K562 (cell line): ENCODE measurements at regions not wholly inside any gene's neighbourhood (a gene's known extent, or its start where the extent isn't known, plus 50 kb on each side); places are given as distances from the start of the nearest gene placed in this dataset.

ENCODE experiments used
- ATAC-seq: fragments of 200-7000 bp; cut with Tn5 transposase; 3 replicates; pipeline ENCODE4 v1.9.1; 2020; ENCODE audit warnings: moderate library complexity
- BruUV-seq: library from RNA; stranded (reverse); fragments of 400-500 nt; replicated peaks from 2 replicates; lab custom pipeline; 2021; lab: Mats Ljungman, UMichigan
- CTCF ChIA-PET: fragments of 300-600 bp; formaldehyde crosslinking; extraction: SDS; loops from one replicate; lab custom pipeline; 2021; ENCODE audit warnings: low intra/inter-chr PET ratio; lab: Yijun Ruan, JAX
- POLR2A ChIA-PET: fragments of 300-600, 350-650 bp; sonication (Branson Sonifier 250); formaldehyde crosslinking; extraction: SDS; loops from one replicate; lab custom pipeline; 2021; ENCODE audit warnings: antibody characterized with exemption, inconsistent platforms; lab: Yijun Ruan, JAX
- DNase-seq, 4 experiments: peaks; one replicate each; pipeline versions ENCODE4 v3.0.0 to v3.0.0-alpha.2; 2011 to 2018; ENCODE audit warnings: low spot score in 3 of 4, mixed read lengths in 3 of 4; ENCODE audit errors: extremely low read depth in 1 of 4
- FAIRE-seq: peaks from 2 replicates; lab custom pipeline; 2011; peaks lifted over from hg19 to GRCh38; lab: Jason Lieb, UNC
- H2AFZ ChIP-seq: 2 replicates; pipeline ENCODE4 v1.6.0; 2011; ENCODE audit warnings: low read depth, low read length, control low read depth, inconsistent platforms
- H3K27ac ChIP-seq: fragments of 200-600 bp; 3 replicates; pipeline ENCODE4 v1.8.0; 2011; ENCODE audit warnings: low read depth, mild to moderate bottlenecking, control low read depth, inconsistent platforms, low read length, moderate library complexity, mixed read lengths; ENCODE audit errors: extremely low read depth
- H3K27me3 ChIP-seq, 2 experiments: fragments of 300-600 bp in 1 of 2; 2 replicates in 1 of 2; 3 replicates in 1 of 2; pipeline versions ENCODE4 v1.6.0 to v1.8.0; 2011; ENCODE audit warnings: inconsistent platforms in 2 of 2, low read length in 2 of 2, mild to moderate bottlenecking in 1 of 2, mixed read lengths in 1 of 2, moderate library complexity in 1 of 2; ENCODE audit not compliant: control insufficient read depth in 2 of 2, insufficient read depth in 2 of 2
- H3K36me3 ChIP-seq: fragments of 300-600 bp; 3 replicates; pipeline ENCODE4 v1.8.0; 2011; ENCODE audit warnings: mild to moderate bottlenecking, low read length, inconsistent platforms; ENCODE audit not compliant: control insufficient read depth, insufficient read depth
- H3K4me1 ChIP-seq, 2 experiments: fragments of 200-600 bp in 1 of 2; replicated peaks in 1 of 2; 2 replicates in 1 of 2; 3 replicates in 1 of 2; pipeline versions ENCODE4 v1.5.1 to v1.8.0; 2011; ENCODE audit warnings: inconsistent platforms in 2 of 2, low read length in 2 of 2, mild to moderate bottlenecking in 1 of 2, mixed read lengths in 1 of 2, moderate library complexity in 1 of 2; ENCODE audit not compliant: control insufficient read depth in 2 of 2, insufficient read depth in 2 of 2
- H3K4me2 ChIP-seq: 2 replicates; pipeline ENCODE4 v1.6.1; 2011; ENCODE audit warnings: low read length, control low read depth, inconsistent platforms, mixed read lengths; ENCODE audit not compliant: insufficient read depth
- H3K4me3 ChIP-seq: fragments of 200-600 bp; sonication (generic), shearing (Covaris generic); 2 replicates; pipeline ENCODE4 v1.5.1; 2016; ENCODE audit warnings: control low read depth, inconsistent platforms
- H3K79me2 ChIP-seq: fragments of 200-600 bp; 3 replicates; pipeline ENCODE4 v1.8.0; 2011; ENCODE audit warnings: low read length, inconsistent platforms; ENCODE audit not compliant: control insufficient read depth, insufficient read depth
- H3K9ac ChIP-seq, 2 experiments: 2 replicates each; pipeline versions ENCODE4 v1.6.0 to v1.6.1; 2011; ENCODE audit warnings: low read depth in 2 of 2, low read length in 2 of 2, control low read depth in 1 of 2, inconsistent platforms in 1 of 2, mild to moderate bottlenecking in 1 of 2, mixed read lengths in 1 of 2; ENCODE audit not compliant: insufficient read depth in 1 of 2
- H3K9me1 ChIP-seq: one replicate; pipeline ENCODE4 v1.6.0; 2011; ENCODE audit warnings: inconsistent platforms, mild to moderate bottlenecking, low read length, moderate library complexity; ENCODE audit not compliant: control insufficient read depth, insufficient read depth
- H3K9me3 ChIP-seq: replicated peaks from 2 replicates; pipeline ENCODE4 v1.5.1; 2011; ENCODE audit warnings: low read depth, low read length, inconsistent platforms; ENCODE audit not compliant: control insufficient read depth, insufficient read depth
- H4K20me1 ChIP-seq: replicated peaks from 2 replicates; pipeline ENCODE4 v1.6.1; 2011; ENCODE audit warnings: low read length, inconsistent platforms, mixed read lengths; ENCODE audit not compliant: control insufficient read depth, insufficient read depth
- BDP1 ChIP-seq: IDR thresholded peaks from 3 replicates; pipeline ENCODE4 v1.6.1; 2011; ENCODE audit not compliant: insufficient read length, insufficient read depth
- ELF1 ChIP-seq: fragments of 200-800 bp; sonication (Bioruptor generic); IDR thresholded peaks from 2 replicates; pipeline ENCODE4 v1.6.1; 2016; ENCODE audit warnings: missing genetic modification characterization, missing compliant biosample characterization
- GABPA ChIP-seq: fragments of 200-800 bp; sonication (Bioruptor generic); conservative IDR thresholded peaks from 2 replicates; pipeline ENCODE4 v1.6.1; 2016; ENCODE audit warnings: low read depth, missing genetic modification characterization, missing compliant biosample characterization
- HCFC1 ChIP-seq: IDR thresholded peaks from 2 replicates; pipeline ENCODE4 v1.6.1; 2012; ENCODE audit warnings: low read depth, low read length, improper control_type of control experiment
- SREBF1 ChIP-seq: fragments of 150-350 bp; IDR thresholded peaks from 2 replicates; pipeline ENCODE4 v1.6.1; 2014; ENCODE audit warnings: antibody characterized with exemption, low read depth, low read length, borderline replicate concordance
- TAF7 ChIP-seq: fragments of 450-650 bp; IDR thresholded peaks from 2 replicates; pipeline ENCODE4 v1.6.1; 2016; ENCODE audit warnings: missing genetic modification characterization, missing compliant biosample characterization
- TSC22D4 ChIP-seq: fragments of 450-650 bp; IDR thresholded peaks from 2 replicates; pipeline ENCODE4 v1.6.1; 2016; ENCODE audit warnings: missing genetic modification characterization, missing biosample characterization, control low read depth
- WHSC1 ChIP-seq: IDR thresholded peaks from one replicate; pipeline ENCODE4 v1.6.1; 2012; ENCODE audit warnings: low read length, control low read depth, inconsistent platforms
- XRCC5 ChIP-seq: fragments of 200-400 bp; formaldehyde crosslinking; IDR thresholded peaks from 2 replicates; pipeline ENCODE4 v1.6.1; 2017; ENCODE audit warnings: low read depth, mild to moderate bottlenecking, low read length
- ZBED1 ChIP-seq: IDR thresholded peaks from 2 replicates; pipeline ENCODE4 v1.6.1; 2014
- ZBTB17 ChIP-seq: fragments of 450-650 bp; formaldehyde crosslinking; IDR thresholded peaks from 2 replicates; pipeline ENCODE4 v1.4.0; 2020; ENCODE audit warnings: mild to moderate bottlenecking
- ZEB2 ChIP-seq: fragments of 450-650 bp; IDR thresholded peaks from 2 replicates; pipeline ENCODE4 v1.6.1; 2016
- ZNF3 ChIP-seq: fragments of 250-450 bp; sonication (Bioruptor Pico); IDR thresholded peaks from 2 replicates; pipeline ENCODE4 v1.5.0; 2021; ENCODE audit warnings: mild to moderate bottlenecking, moderate library complexity
- ZNF347 ChIP-seq: fragments of 450-650 bp; formaldehyde crosslinking; IDR thresholded peaks from 2 replicates; pipeline ENCODE4 v1.4.0; 2020; ENCODE audit warnings: low read depth, mild to moderate bottlenecking, moderate library complexity
- WGBS: fragments of 100-300 bp; shearing (Covaris generic); methylation state at CpG from one replicate; pipeline ENCODE4 v1.1.6; 2016; ENCODE audit warnings: low coverage, mixed read lengths; ENCODE audit not compliant: insufficient coverage; ENCODE audit errors: missing lambda C conversion rate; 5-methylcytosine and 5-hydroxymethylcytosine counted together
- in situ Hi-C: fragments of 300-500 bp; cut with MboI; formaldehyde crosslinking; loops from 4 replicates; pipeline ENCODE4 v1.15.0; 2018; ENCODE audit warnings: inconsistent platforms, mixed read lengths
- intact Hi-C: fragments of 100-400 bp; cut with micrococcal nuclease; formaldehyde crosslinking; loops from 2 replicates; pipeline ENCODE4 v1.14.2; 2022
- TF ChIP-seq, protein P1 (sequence below): fragments of 450-650 bp; formaldehyde crosslinking; IDR thresholded peaks from 2 replicates; pipeline ENCODE4 v1.4.0; 2020; ENCODE audit warnings: mild to moderate bottlenecking, moderate library complexity
- TF ChIP-seq, protein P2 (sequence below): IDR thresholded peaks from 2 replicates; pipeline ENCODE4 v1.6.1; 2011; ENCODE audit warnings: borderline replicate concordance, low read depth, mild to moderate bottlenecking, moderate library complexity, low read length; ENCODE audit not compliant: insufficient read depth, poor library complexity, severe bottlenecking
- TF ChIP-seq, protein P3 (sequence below): sonication (generic); formaldehyde crosslinking; IDR thresholded peaks from 2 replicates; pipeline ENCODE4 v1.8.1; 2023; ENCODE audit warnings: mild to moderate bottlenecking, missing genetic modification reagents

DNA sequence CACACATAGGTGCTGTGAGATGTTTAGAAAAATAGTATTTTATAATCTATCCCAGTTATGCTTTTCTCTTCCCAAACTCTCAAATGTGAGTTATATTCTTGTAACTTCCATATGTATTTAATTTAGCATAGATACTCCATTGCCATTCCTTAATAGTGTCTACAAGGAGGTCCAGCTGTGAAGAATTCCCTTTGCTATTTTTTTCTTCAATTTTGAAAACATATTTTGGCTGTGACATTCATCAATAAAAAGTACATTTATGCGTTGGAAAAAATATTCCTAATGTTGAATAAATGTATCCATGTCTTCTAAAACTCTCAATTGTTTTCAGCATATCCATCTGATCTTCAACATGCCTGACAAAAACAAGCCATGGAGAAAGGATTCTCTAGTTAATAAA is 1402.0 kb upstream of the SEL1L start:
- in situ Hi-C loops: no loop called here
- Histone ChIP-seq H2AFZ (no peak overlapping the region), H3K9me3 (no peaks in the 10 kb centered on the region), H3K9ac (no peak overlapping the region), H3K4me1 (no peaks in the 10 kb centered on the region), H3K4me2 (no peak overlapping the region), H4K20me1 (no peaks in the 10 kb centered on the region), H3K27ac (no peak overlapping the region), H3K36me3 (no peaks in the 10 kb centered on the region), H3K9me1 (no peaks in the 10 kb centered on the region), H3K79me2 (no peaks in the 10 kb centered on the region), H3K27me3 (no peaks in the 10 kb centered on the region), H3K4me3 (no peak overlapping the region)
- BruUV-seq: no TSS peak
- DNase-seq: no peak
- TF ChIP-seq TSC22D4 (tag) (no peak), WHSC1 (no peak), TAF7 (no peak), ZBTB17 (no peak), XRCC5 (no peak), BDP1 (no peak), GABPA (tag) (no peak), ZNF3 (no peak), ELF1 (tag) (no peak), ZBED1 (no peak), SREBF1 (no peak), ZEB2 (no peak), ZNF347 (CRISPR knock-in tag) (no peak), HCFC1 (no peak)
- TF ChIP-seq, protein P1, sequence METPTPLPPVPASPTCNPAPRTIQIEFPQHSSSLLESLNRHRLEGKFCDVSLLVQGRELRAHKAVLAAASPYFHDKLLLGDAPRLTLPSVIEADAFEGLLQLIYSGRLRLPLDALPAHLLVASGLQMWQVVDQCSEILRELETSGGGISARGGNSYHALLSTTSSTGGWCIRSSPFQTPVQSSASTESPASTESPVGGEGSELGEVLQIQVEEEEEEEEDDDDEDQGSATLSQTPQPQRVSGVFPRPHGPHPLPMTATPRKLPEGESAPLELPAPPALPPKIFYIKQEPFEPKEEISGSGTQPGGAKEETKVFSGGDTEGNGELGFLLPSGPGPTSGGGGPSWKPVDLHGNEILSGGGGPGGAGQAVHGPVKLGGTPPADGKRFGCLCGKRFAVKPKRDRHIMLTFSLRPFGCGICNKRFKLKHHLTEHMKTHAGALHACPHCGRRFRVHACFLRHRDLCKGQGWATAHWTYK (CRISPR knock-in tag): no peak
- TF ChIP-seq, protein P2, sequence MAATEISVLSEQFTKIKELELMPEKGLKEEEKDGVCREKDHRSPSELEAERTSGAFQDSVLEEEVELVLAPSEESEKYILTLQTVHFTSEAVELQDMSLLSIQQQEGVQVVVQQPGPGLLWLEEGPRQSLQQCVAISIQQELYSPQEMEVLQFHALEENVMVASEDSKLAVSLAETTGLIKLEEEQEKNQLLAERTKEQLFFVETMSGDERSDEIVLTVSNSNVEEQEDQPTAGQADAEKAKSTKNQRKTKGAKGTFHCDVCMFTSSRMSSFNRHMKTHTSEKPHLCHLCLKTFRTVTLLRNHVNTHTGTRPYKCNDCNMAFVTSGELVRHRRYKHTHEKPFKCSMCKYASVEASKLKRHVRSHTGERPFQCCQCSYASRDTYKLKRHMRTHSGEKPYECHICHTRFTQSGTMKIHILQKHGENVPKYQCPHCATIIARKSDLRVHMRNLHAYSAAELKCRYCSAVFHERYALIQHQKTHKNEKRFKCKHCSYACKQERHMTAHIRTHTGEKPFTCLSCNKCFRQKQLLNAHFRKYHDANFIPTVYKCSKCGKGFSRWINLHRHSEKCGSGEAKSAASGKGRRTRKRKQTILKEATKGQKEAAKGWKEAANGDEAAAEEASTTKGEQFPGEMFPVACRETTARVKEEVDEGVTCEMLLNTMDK: no peak
- TF ChIP-seq, protein P3, sequence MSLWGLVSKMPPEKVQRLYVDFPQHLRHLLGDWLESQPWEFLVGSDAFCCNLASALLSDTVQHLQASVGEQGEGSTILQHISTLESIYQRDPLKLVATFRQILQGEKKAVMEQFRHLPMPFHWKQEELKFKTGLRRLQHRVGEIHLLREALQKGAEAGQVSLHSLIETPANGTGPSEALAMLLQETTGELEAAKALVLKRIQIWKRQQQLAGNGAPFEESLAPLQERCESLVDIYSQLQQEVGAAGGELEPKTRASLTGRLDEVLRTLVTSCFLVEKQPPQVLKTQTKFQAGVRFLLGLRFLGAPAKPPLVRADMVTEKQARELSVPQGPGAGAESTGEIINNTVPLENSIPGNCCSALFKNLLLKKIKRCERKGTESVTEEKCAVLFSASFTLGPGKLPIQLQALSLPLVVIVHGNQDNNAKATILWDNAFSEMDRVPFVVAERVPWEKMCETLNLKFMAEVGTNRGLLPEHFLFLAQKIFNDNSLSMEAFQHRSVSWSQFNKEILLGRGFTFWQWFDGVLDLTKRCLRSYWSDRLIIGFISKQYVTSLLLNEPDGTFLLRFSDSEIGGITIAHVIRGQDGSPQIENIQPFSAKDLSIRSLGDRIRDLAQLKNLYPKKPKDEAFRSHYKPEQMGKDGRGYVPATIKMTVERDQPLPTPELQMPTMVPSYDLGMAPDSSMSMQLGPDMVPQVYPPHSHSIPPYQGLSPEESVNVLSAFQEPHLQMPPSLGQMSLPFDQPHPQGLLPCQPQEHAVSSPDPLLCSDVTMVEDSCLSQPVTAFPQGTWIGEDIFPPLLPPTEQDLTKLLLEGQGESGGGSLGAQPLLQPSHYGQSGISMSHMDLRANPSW: no peak
- no peak for ATAC-seq
- CTCF ChIA-PET: no interaction called here
- intact Hi-C loops: no loop called here
- POLR2A ChIA-PET: no interaction called here
- FAIRE-seq: no peak
- WGBS: 0% methylated on average over 1 of the region's 1 CpG
